WI38 (cell line): ENCODE measurements at regions not wholly inside any gene's neighbourhood (a gene's known extent, or its start where the extent isn't known, plus 50 kb on each side); places are given as distances from the start of the nearest gene placed in this dataset.
A peak's percentile ranks its signal among the peaks of the same experiment; 100 is the strongest.

Experiments
- H3K4me3 ChIP-seq: 2 replicates; pipeline ENCODE4 v1.5.1; 2011; ENCODE audit warnings: low read depth, mild to moderate bottlenecking, control low read depth, low read length
- TF ChIP-seq, protein P1 (sequence below): IDR thresholded peaks from 2 replicates; pipeline ENCODE4 v1.5.1; 2012; ENCODE audit warnings: low read depth, mild to moderate bottlenecking, control low read depth, low read length

GRCh38 chr13:110798081-110798994 is 84.8 kb downstream of the ING1 start:
- TF ChIP-seq, protein P1, sequence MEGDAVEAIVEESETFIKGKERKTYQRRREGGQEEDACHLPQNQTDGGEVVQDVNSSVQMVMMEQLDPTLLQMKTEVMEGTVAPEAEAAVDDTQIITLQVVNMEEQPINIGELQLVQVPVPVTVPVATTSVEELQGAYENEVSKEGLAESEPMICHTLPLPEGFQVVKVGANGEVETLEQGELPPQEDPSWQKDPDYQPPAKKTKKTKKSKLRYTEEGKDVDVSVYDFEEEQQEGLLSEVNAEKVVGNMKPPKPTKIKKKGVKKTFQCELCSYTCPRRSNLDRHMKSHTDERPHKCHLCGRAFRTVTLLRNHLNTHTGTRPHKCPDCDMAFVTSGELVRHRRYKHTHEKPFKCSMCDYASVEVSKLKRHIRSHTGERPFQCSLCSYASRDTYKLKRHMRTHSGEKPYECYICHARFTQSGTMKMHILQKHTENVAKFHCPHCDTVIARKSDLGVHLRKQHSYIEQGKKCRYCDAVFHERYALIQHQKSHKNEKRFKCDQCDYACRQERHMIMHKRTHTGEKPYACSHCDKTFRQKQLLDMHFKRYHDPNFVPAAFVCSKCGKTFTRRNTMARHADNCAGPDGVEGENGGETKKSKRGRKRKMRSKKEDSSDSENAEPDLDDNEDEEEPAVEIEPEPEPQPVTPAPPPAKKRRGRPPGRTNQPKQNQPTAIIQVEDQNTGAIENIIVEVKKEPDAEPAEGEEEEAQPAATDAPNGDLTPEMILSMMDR, result no peak
- no peak overlapping the region for H3K4me3 ChIP-seq

GRCh38 chr13:110799246-110800236 is 86.0 kb downstream of the ING1 start:
- TF ChIP-seq, protein P1, result no peak
- peak overlapping the region; percentile 44 for H3K4me3 ChIP-seq

DNA sequence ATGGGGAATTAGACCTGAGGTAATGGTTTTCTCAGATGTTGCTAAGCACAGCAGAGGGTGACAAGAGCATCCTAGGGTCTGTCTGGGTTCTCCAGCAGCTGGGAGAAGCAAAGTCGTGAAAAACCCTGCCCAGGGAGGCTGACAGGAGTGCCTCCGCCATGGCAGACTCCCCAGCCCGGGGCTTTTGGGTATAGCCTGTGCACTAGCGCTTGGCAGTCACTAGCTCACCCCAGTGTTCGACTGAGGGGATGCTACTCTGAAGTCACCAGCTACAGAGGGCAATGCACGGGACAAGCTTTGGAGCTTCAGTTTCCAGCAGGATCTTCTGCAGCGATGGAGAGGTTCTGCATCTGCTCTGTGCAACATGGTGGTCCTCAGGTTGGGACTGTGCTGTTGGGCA is 87.5 kb downstream of the ING1 start:
- no peak overlapping the region for H3K4me3 ChIP-seq
- TF ChIP-seq, protein P1, result no peak

- TF ChIP-seq, protein P1, result no peak
- H3K4me3 ChIP-seq, result no peak overlapping the region
Measured at GRCh38 chr13:110802260-110802659, 88.8 kb downstream of the ING1 start.

- H3K4me3 ChIP-seq, result no peak overlapping the region
- TF ChIP-seq, protein P1, result no peak
Measured at GRCh38 chr13:110806636-110807035, 93.1 kb downstream of the ING1 start.

DNA sequence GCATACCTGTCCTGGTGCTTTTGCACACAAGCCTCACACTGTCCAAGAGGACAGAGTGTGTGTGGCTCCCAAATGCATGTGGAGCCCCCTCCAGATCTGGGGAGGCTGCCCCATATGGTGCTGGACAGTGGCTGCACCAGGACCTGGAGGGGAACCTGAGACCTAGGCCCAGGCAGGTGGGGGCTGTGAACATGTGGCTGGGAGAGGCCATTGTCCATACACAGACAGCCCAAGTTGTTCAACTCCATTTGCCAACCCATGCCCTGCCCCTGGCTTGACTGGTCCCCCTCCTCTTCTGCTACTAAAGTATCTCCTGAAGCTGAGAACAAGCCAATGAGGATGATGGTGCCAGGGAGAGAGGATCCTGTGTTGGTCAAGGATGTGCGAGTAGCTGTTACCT is 94.0 kb downstream of the ING1 start:
- no peak overlapping the region for H3K4me3 ChIP-seq
- TF ChIP-seq, protein P1, result no peak
